ENCODE measurements at regions not wholly inside any gene's neighbourhood (a gene's known extent, or its start where the extent isn't known, plus 50 kb on each side); places are given as distances from the start of the nearest gene placed in this dataset.

DNA sequence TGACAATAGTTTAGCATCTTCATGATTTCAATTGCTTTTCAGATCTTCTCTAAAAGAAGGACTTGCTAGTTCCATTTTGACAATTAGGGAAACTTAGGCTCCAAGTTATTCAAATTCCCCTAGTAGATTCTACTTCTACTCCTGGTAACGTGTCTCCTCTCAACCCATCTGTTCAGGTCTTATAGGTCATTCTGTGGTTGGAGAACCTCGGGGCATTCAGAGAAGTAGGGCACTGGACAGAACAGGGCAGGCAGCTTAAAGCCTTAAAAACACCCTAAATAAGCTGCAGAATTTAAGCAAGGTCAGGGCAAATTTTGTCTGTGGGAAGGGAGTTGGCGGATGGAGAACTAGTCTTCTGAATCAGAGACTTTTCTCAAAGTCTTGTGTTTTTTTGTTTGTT is 132.4 kb downstream of the TMEM174 start:
- TF ChIP-seq, protein P1, sequence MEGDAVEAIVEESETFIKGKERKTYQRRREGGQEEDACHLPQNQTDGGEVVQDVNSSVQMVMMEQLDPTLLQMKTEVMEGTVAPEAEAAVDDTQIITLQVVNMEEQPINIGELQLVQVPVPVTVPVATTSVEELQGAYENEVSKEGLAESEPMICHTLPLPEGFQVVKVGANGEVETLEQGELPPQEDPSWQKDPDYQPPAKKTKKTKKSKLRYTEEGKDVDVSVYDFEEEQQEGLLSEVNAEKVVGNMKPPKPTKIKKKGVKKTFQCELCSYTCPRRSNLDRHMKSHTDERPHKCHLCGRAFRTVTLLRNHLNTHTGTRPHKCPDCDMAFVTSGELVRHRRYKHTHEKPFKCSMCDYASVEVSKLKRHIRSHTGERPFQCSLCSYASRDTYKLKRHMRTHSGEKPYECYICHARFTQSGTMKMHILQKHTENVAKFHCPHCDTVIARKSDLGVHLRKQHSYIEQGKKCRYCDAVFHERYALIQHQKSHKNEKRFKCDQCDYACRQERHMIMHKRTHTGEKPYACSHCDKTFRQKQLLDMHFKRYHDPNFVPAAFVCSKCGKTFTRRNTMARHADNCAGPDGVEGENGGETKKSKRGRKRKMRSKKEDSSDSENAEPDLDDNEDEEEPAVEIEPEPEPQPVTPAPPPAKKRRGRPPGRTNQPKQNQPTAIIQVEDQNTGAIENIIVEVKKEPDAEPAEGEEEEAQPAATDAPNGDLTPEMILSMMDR (conservative IDR thresholded peaks at IDR 0.05) = no peak
- no peak for TF ChIP-seq ZFX (IDR thresholded peaks at IDR 0.05)
